Choroid plexus epithelial cell (primary cell): ENCODE measurements at regions not wholly inside any gene's neighbourhood (a gene's known extent, or its start where the extent isn't known, plus 50 kb on each side); places are given as distances from the start of the nearest gene placed in this dataset.

Source experiments
- DNase-seq: peaks from one replicate; pipeline ENCODE4 v3.0.0-alpha.2; 2010; ENCODE audit warnings: low read depth
- H3K4me3 ChIP-seq: 2 replicates; pipeline ENCODE4 v1.5.1; 2011; ENCODE audit warnings: low read depth, mild to moderate bottlenecking, control low read depth, low read length, moderate library complexity
- CTCF ChIP-seq: conservative IDR thresholded peaks from 2 replicates; pipeline ENCODE4 v1.5.1; 2011; ENCODE audit warnings: low read depth, mild to moderate bottlenecking, control low read depth, inconsistent platforms, low read length, moderate library complexity

DNA sequence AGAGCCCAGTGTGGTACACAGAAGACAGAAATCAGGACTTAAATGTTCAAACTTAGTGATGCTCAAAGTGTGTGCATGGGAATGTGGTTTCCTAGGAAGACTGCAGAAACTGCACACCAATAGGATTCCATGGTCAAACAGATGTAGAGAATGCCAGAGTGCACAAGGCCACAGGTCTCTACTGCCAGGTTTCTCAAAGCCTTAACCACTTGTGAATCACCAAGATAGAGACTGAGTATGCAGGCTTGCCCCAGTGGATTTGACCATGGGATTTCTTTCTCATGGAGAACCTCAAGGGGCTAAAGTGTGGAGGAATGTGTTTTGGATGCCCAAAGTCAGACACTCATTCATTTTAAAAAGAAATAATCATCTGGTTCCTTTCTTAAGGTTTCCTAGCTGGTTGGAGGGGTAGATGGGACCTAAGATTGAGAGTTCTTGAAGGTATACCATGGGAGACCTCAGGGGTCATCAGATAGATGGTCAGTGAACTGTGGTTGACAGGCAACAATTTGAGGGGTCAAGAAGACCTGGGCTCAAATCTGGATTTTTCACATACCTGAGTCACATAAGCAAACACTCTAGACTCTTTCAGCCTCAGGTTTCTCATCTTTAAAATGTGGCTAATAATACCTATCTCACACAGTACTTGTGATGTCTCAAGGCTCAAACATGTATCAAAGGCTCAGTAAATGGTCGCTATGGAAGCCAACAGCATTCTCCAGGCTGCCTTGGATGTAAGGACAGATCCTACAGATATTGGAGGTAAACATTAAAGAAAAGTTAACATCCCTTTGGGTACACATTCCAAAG, 81.1 kb downstream of the BOD1 start:
- DNase-seq: peak; percentile 48
- no peak for TF ChIP-seq CTCF
- H3K4me3 ChIP-seq: no peak overlapping the region

DNA sequence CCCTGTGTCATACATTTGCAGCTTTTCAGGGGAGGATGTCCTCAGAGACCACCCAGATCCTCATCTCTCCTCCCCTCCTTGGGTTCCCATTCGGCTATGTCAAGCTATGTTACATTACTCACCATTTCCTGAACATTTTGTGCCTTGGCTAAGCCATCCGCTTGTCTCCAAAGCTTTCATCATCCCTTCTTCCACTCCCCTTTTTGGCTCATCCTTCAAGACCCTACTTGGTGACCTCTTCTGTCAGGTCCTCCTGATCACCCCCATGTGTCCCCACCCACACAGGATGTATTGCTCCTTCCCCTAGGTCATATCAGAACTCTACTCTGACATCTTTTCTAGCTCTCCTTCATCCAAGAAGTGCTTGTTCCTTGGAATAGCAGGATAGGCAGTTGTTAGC, 81.8 kb downstream of the BOD1 start:
- peak; percentile 45 for DNase-seq
- no peak overlapping the region for H3K4me3 ChIP-seq
- TF ChIP-seq CTCF: no peak

GRCh38 chr5:173534031-173534430, 82.4 kb downstream of the BOD1 start:
- no peak for DNase-seq
- TF ChIP-seq CTCF: no peak
- H3K4me3 ChIP-seq: no peak overlapping the region

- no peak for TF ChIP-seq CTCF
- no peak overlapping the region for H3K4me3 ChIP-seq
Measured at GRCh38 chr5:173532689-173533250, 83.7 kb downstream of the BOD1 start.

DNA sequence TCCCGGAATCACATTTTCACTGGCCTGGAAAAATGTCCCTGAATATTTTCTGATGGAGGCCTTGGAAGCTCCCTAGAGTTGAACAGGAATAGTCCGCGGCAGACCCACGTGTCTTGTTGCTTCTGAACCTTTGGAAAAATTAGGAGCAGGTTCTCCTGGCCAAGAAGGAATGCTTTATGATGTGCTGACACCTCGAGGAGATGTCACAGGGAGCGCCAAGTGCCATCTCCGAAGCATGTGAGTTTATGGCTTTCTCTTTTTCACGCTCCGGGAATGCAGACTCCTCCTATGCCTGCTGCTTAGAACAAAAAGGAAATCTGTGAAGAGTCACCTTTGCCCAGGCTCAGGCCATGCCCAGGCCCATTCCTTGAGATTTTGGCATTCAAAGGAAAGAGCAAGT, 84.6 kb downstream of the BOD1 start:
- H3K4me3 ChIP-seq: no peak overlapping the region
- no peak for TF ChIP-seq CTCF
- DNase-seq: no peak

More at GRCh38 chr5:173532689-173533250, 83.7 kb downstream of the BOD1 start:
- DNase-seq: no peak

DNA sequence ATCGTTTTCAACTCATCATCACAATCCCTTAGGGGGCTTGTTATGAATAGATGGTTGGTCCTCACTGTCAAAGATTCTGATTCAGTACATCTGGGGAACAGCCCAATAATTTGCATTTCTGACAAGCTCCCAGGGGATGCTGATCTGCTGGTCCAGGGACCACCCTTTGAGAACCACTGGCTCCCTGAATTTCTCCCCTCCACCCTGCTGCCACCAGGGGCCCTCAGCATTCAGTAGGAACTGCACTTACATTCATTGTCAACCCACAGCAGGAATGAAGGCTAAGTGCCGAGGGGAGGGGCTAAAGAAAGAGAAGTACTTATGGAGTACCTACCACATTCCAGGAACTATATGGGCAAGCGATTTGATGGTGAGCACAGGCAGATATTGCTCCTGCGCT, 85.9 kb downstream of the BOD1 start:
- DNase-seq: peak; percentile 26
- TF ChIP-seq CTCF: peak; percentile 43
- H3K4me3 ChIP-seq: no peak overlapping the region

DNA sequence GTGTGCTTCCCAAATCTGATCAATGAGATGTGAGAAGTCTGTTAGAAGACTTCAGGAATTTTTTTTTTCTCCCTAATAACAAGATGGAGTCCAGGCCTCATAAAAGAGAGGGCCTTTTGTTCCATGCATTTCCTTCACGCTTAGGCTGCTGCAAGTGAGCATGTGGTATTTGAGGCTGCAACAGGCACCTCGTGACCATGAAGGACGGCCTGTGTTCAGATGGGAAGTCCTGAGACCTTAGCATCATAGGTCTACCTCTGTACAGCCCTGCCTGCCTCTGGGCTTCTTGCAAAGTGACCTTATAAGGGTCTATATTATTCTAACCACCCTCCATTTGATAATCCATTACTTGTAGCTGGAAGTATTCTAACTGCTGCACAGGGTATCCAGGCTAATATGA, 86.6 kb downstream of the BOD1 start:
- TF ChIP-seq CTCF: no peak
- no peak for DNase-seq
- H3K4me3 ChIP-seq: no peak overlapping the region
